SK-N-MC (cell line): ENCODE measurements at regions not wholly inside any gene's neighbourhood (a gene's known extent, or its start where the extent isn't known, plus 50 kb on each side); places are given as distances from the start of the nearest gene placed in this dataset.
A peak's percentile ranks its signal among the peaks of the same experiment; 100 is the strongest.

Experiments used
- DNase-seq: peaks from one replicate; pipeline ENCODE4 v3.0.0-alpha.2; 2011; ENCODE audit warnings: low read depth, low spot score
- H3K27ac ChIP-seq: fragments of 200-600 bp; sonication (generic); 2 replicates; pipeline ENCODE4 v1.5.1; 2016; ENCODE audit warnings: mixed run types
- H3K36me3 ChIP-seq: fragments of 200-600 bp; sonication (generic); 2 replicates; pipeline ENCODE4 v1.6.1; 2017; ENCODE audit warnings: antibody characterized with exemption, low read length, mixed read lengths; ENCODE audit not compliant: insufficient read depth
- H3K4me3 ChIP-seq: fragments of 200-600 bp; sonication (generic); 2 replicates; pipeline ENCODE4 v1.5.1; 2016
- H3K9ac ChIP-seq: fragments of 200-600 bp; sonication (generic); 2 replicates; pipeline ENCODE4 v1.8.0; 2017; ENCODE audit warnings: mixed run types, mixed read lengths; ENCODE audit not compliant: insufficient read length
- H3K9me3 ChIP-seq: fragments of 200-600 bp; sonication (generic); 2 replicates; pipeline ENCODE4 v1.6.1; 2017; ENCODE audit warnings: low read depth, mild to moderate bottlenecking, antibody characterized with exemption, low read length, moderate library complexity, mixed read lengths
- EZH2 ChIP-seq: fragments of 200-600 bp; sonication (generic); IDR thresholded peaks from one replicate; pipeline ENCODE4 v1.6.1; 2017; ENCODE audit warnings: antibody characterized with exemption
- FOXP2 ChIP-seq: optimal IDR thresholded peaks from 2 replicates; pipeline ENCODE3; 2011; ENCODE audit warnings: mild to moderate bottlenecking, moderate library complexity; ENCODE audit not compliant: insufficient read depth; ENCODE audit errors: extremely low read length, control extremely low read depth
- POLR2AphosphoS5 ChIP-seq: IDR thresholded peaks from 2 replicates; pipeline ENCODE4 v1.6.1; 2012; ENCODE audit warnings: mild to moderate bottlenecking, low read depth, low read length, borderline replicate concordance

GRCh38 chr13:74839656-74840055, 642.3 kb downstream of the TBC1D4 start:
- Histone ChIP-seq H3K27ac (no peak overlapping the region), H3K9ac (no peak overlapping the region), H3K36me3 (no peaks in the 10 kb centered on the region), H3K4me3 (no peak overlapping the region), H3K9me3 (no peaks in the 10 kb centered on the region)
- TF ChIP-seq EZH2 (no peak), FOXP2 (no peak), POLR2AphosphoS5 (no peak)
- DNase-seq: no peak

DNA sequence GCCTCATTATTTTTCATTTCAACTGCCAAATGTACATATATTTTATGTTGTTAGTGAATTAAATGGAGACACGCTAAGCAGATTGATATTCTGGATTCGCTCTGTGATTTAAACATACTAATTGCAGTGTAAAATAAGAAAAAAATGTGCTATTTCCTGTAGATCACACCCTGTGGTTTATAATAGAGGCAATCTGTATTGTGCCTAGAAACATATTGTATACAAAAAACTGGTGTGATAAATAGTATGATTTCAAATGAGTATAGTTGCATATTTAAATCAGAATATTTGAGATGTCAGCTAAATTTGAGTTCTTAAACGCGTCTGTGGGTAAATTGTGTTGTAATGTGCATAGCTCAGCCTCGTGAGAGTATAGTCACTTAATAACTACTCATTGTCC, 643.9 kb downstream of the TBC1D4 start:
- H3K9ac ChIP-seq: no peak overlapping the region
- peak; percentile 10 for DNase-seq
- H3K36me3 ChIP-seq: no peaks in the 10 kb centered on the region
- H3K9me3 ChIP-seq: no peaks in the 10 kb centered on the region
- TF ChIP-seq POLR2AphosphoS5: no peak
- no peak for TF ChIP-seq FOXP2
- TF ChIP-seq EZH2: no peak
- H3K27ac ChIP-seq: no peak overlapping the region
- H3K4me3 ChIP-seq: no peak overlapping the region

GRCh38 chr13:74836628-74837027, 645.3 kb downstream of the TBC1D4 start:
- Histone ChIP-seq H3K36me3 (no peaks in the 10 kb centered on the region), H3K9me3 (no peaks in the 10 kb centered on the region), H3K4me3 (no peak overlapping the region), H3K9ac (no peak overlapping the region), H3K27ac (no peak overlapping the region)
- DNase-seq: no peak
- TF ChIP-seq POLR2AphosphoS5: no peak
- no peak for TF ChIP-seq EZH2
- no peak for TF ChIP-seq FOXP2

GRCh38 chr13:74835579-74835978, 646.4 kb downstream of the TBC1D4 start:
- Histone ChIP-seq H3K9ac (no peak overlapping the region), H3K27ac (no peak overlapping the region), H3K9me3 (no peaks in the 10 kb centered on the region), H3K36me3 (no peaks in the 10 kb centered on the region), H3K4me3 (no peak overlapping the region)
- DNase-seq: no peak
- TF ChIP-seq EZH2: no peak

DNA sequence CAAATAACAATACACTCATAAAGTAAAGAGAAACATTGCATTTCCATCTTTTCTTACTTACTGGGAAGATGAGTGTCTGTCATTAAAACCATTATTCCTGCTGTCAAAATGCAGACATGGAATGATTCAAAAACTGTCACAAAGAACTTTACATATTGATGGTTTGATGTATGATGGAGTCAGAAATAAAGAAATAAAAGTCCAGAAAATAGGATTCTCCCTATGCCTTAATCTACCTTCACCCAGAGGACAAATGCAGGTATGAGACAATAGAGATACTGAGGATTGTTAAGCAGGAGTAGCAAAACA, 656.1 kb downstream of the TBC1D4 start:
- Histone ChIP-seq H3K9me3 (no peaks in the 10 kb centered on the region), H3K4me3 (no peak overlapping the region), H3K9ac (no peak overlapping the region), H3K27ac (no peak overlapping the region), H3K36me3 (no peaks in the 10 kb centered on the region)
- DNase-seq: no peak
- TF ChIP-seq FOXP2: no peak
- no peak for TF ChIP-seq EZH2
- TF ChIP-seq POLR2AphosphoS5: no peak

DNA sequence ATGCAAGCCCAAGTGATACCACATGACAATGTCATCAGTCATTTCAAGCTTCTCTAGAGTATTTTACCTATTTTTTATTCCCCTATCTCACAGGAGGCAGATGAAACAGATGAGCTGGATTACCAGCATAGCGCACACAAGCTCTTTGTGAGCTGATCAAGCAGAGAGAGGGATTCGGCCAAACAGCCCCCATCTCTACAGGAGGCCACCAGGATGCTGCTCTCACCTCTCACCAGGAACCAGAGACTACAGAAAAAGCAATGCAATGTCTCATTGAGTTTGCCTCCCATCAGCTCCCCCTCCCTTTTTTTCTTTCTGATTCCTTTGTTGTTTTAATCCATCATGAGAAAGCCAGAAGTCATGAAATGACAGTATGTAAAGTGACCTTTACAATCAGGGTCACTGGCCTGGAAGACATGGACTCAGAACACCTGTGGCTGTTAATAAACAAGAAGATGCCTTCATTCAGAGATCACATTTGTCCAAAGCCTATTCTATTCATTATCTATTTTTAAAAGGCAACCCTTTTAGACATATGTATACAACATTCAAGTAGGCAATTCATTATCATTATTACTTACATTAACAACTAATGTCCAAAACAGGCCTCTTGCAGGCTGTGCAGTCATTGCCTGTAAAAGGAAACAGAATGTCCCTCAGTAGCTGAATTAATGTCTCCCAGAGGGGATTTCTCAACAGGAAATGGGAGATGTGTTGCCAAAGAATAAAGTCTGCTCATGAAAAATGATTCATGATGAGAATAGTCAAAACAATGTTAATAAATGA, 656.6 kb downstream of the TBC1D4 start:
- no peaks in the 10 kb centered on the region for H3K9me3 ChIP-seq
- H3K27ac ChIP-seq: no peak overlapping the region
- TF ChIP-seq FOXP2 (no peak), EZH2 (no peak), POLR2AphosphoS5 (no peak)
- H3K4me3 ChIP-seq: no peak overlapping the region
- no peak overlapping the region for H3K9ac ChIP-seq
- H3K36me3 ChIP-seq: no peaks in the 10 kb centered on the region
- peak; percentile 10 for DNase-seq

- TF ChIP-seq POLR2AphosphoS5 (no peak), FOXP2 (no peak), EZH2 (no peak)
- DNase-seq: no peak
- no peaks in the 10 kb centered on the region for H3K9me3 ChIP-seq
- H3K9ac ChIP-seq: no peak overlapping the region
- H3K36me3 ChIP-seq: no peaks in the 10 kb centered on the region
- H3K4me3 ChIP-seq: no peak overlapping the region
- no peak overlapping the region for H3K27ac ChIP-seq
These were observed 661.2 kb downstream of the TBC1D4 start for GRCh38 chr13:74820809-74821208.

- no peak overlapping the region for H3K27ac ChIP-seq
- H3K4me3 ChIP-seq: no peak overlapping the region
- no peak for DNase-seq
- TF ChIP-seq POLR2AphosphoS5 (no peak), EZH2 (no peak), FOXP2 (no peak)
- H3K9me3 ChIP-seq: no peaks in the 10 kb centered on the region
- H3K36me3 ChIP-seq: no peaks in the 10 kb centered on the region
- no peak overlapping the region for H3K9ac ChIP-seq
These were observed 662.4 kb downstream of the TBC1D4 start for GRCh38 chr13:74819549-74819948.

DNA sequence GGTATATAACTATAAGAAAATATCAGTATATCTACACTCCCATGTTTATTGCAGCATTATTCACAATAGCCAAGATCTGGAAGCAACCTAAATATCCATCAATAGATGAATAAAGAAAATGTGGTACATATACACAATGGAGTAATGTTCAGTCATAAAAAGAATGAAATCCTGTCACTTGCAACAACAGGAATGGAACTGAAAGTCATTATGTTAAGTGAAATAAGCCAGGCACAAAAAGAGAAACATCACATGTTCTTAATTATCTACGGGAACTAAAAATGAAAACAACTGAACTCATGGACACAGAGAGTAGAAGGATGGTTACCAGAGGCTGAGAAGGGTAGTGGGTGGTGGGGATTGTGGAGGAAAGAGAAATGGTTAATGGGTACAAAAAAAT, 665.2 kb downstream of the TBC1D4 start:
- no peaks in the 10 kb centered on the region for H3K9me3 ChIP-seq
- H3K4me3 ChIP-seq: no peak overlapping the region
- DNase-seq: no peak
- no peak overlapping the region for H3K9ac ChIP-seq
- no peaks in the 10 kb centered on the region for H3K36me3 ChIP-seq
- H3K27ac ChIP-seq: no peak overlapping the region
- TF ChIP-seq POLR2AphosphoS5: no peak
- no peak for TF ChIP-seq FOXP2
